NCI-H2171 (cell line): ENCODE measurements at regions not wholly inside any gene's neighbourhood (a gene's known extent, or its start where the extent isn't known, plus 50 kb on each side); places are given as distances from the start of the nearest gene placed in this dataset.
A peak's percentile ranks its signal among the peaks of the same experiment; 100 is the strongest.
"Not testable (repeated sequence)": the region's sequence is repeated elsewhere in the genome, so short reads cannot be mapped to it uniquely, and the experiment has no call there.

Experiments
- DNase-seq: peaks from one replicate; lab custom pipeline; 2025; lab: John Stamatoyannopoulos, UW

GRCh38 chr1:94362466-94363058 lies 55.6 kb upstream of the ABCD3 start:
- no peak for DNase-seq

GRCh38 chr1:94358630-94359599 lies 59.3 kb upstream of the ABCD3 start:
- no peak for DNase-seq

- DNase-seq, result no peak
Observed at GRCh38 chr1:94357661-94358060, 60.5 kb upstream of the ABCD3 start.

- no peak for DNase-seq
Observed at GRCh38 chr1:94355485-94355980, 62.7 kb upstream of the ABCD3 start.

- no peak for DNase-seq
Observed at GRCh38 chr1:94351481-94351880, 66.7 kb upstream of the ABCD3 start.

- no peak for DNase-seq
Observed at GRCh38 chr1:94350350-94350924, 67.8 kb upstream of the ABCD3 start.

- DNase-seq, result no peak
Observed at GRCh38 chr1:94349853-94350252, 68.3 kb upstream of the ABCD3 start.

GRCh38 chr1:94348386-94348785 lies 69.8 kb upstream of the ABCD3 start:
- DNase-seq, result not testable (repeated sequence)

- DNase-seq, result no peak
Observed at GRCh38 chr1:94345148-94345721, 73.0 kb upstream of the ABCD3 start.

- no peak for DNase-seq
Observed at GRCh38 chr1:94342416-94342815, 75.8 kb upstream of the ABCD3 start.

- no peak for DNase-seq
Observed at GRCh38 chr1:94339206-94339927, 78.8 kb upstream of the ABCD3 start.

GRCh38 chr1:94336991-94337390 lies 81.2 kb upstream of the ABCD3 start:
- DNase-seq, result no peak

GRCh38 chr1:94335950-94336349 lies 82.2 kb upstream of the ABCD3 start:
- DNase-seq, result peak; percentile 40

GRCh38 chr1:94335447-94335846 lies 82.7 kb upstream of the ABCD3 start:
- no peak for DNase-seq

- no peak for DNase-seq
Observed at GRCh38 chr1:94334764-94335163, 83.4 kb upstream of the ABCD3 start.

GRCh38 chr1:94332952-94333351 lies 85.2 kb upstream of the ABCD3 start:
- no peak for DNase-seq

GRCh38 chr1:94332516-94332915 lies 85.7 kb upstream of the ABCD3 start:
- DNase-seq, result no peak

GRCh38 chr1:94329986-94330385 lies 88.2 kb upstream of the ABCD3 start:
- no peak for DNase-seq

GRCh38 chr1:94329276-94329675 lies 88.9 kb upstream of the ABCD3 start:
- DNase-seq, result no peak

GRCh38 chr1:94327001-94327690 lies 89.8 kb upstream of the ARHGAP29 start:
- DNase-seq, result no peak

- no peak for DNase-seq
Observed at GRCh38 chr1:94326329-94326728, 88.9 kb upstream of the ARHGAP29 start.
